Fibroblast of mammary gland (primary cell): ENCODE measurements at regions not wholly inside any gene's neighbourhood (a gene's known extent, or its start where the extent isn't known, plus 50 kb on each side); places are given as distances from the start of the nearest gene placed in this dataset.

Experiments
- DNase-seq: peaks from one replicate; pipeline ENCODE4 v3.0.0-alpha.2; 2010; ENCODE audit warnings: low read depth
- H3K4me3 ChIP-seq: 2 replicates; pipeline ENCODE4 v1.5.1; 2011; ENCODE audit warnings: low read depth, mild to moderate bottlenecking, low read length, moderate library complexity; ENCODE audit not compliant: control insufficient read depth
- TF ChIP-seq, protein P1 (sequence below): conservative IDR thresholded peaks from 2 replicates; pipeline ENCODE4 v1.5.1; 2011; ENCODE audit warnings: low read depth, low read length, inconsistent platforms; ENCODE audit not compliant: control insufficient read depth, insufficient read depth

DNA sequence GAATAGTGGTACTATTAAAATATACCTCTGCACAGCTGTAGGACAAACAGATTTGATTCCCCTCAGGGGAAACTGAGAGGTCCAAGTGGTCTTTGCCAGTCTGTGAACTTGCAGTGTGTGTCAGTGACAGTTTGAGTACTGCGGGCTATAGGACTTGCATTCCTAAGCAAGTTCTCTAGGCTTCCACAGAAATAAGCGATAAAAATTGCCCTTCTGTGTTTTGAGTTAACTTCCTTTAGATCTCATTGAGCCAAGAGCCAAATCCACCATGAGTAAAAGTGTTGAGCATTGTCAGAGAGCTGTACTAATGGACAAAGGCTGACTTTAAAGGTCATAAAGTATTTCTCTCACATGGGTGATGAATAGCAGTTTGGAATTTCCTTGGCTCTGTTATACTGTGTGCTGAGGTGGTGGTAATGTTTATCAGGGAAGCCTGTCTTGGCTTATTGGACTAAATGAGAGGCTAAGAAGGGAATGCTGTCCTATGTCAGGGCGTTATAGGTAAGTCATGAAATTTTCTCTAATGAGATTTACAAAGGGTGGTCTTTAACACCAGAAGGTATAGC lies 122.6 kb upstream of the MAP3K7 start:
- no peak overlapping the region for H3K4me3 ChIP-seq
- TF ChIP-seq, protein P1, sequence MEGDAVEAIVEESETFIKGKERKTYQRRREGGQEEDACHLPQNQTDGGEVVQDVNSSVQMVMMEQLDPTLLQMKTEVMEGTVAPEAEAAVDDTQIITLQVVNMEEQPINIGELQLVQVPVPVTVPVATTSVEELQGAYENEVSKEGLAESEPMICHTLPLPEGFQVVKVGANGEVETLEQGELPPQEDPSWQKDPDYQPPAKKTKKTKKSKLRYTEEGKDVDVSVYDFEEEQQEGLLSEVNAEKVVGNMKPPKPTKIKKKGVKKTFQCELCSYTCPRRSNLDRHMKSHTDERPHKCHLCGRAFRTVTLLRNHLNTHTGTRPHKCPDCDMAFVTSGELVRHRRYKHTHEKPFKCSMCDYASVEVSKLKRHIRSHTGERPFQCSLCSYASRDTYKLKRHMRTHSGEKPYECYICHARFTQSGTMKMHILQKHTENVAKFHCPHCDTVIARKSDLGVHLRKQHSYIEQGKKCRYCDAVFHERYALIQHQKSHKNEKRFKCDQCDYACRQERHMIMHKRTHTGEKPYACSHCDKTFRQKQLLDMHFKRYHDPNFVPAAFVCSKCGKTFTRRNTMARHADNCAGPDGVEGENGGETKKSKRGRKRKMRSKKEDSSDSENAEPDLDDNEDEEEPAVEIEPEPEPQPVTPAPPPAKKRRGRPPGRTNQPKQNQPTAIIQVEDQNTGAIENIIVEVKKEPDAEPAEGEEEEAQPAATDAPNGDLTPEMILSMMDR, result no peak
- DNase-seq, result no peak

DNA sequence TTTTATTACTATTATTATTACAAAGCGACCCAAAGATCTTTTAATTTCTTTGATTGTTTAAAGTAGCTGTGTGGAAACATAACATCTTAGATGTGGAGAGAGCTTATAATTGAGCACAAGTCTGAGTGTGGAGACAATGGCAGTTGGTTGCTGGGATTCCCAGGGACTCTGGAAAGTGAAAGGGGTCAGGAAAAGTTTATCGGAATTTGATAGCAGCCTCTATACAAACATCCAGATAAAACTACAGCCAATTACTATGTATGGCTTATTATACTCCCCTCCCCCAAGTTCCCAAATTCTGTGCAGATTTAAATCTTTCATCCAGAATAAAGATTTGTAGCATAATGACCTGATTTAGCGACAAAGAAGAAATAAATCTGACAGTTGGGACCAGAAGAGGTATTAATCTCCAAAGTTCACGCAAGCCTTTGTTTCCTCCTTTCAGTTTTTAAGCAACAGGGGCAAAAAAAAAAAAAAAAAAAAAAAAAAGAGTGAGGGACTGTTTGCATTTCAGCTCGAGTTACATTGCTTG lies 121.4 kb upstream of the MAP3K7 start:
- DNase-seq, result no peak
- TF ChIP-seq, protein P1, result no peak
- H3K4me3 ChIP-seq, result no peak overlapping the region

DNA sequence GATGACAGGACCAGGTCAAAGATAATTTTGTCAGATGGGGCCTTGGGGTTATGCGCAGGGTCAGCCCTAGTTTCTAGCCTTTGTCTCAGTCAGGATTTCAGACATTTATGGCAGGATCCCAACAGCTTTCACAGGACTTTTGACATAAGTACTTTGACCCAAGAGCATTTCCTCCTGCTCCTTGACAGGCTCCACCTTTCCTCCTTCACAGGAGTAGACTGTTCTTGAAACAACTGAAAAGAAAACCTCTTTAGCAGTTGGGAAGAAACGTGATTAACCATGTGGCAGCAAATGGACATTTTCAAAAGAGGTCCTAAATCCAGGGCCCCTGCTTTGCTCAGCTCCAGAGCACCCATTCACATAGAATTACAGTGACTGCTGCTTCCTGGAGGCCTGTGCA lies 120.4 kb upstream of the MAP3K7 start:
- TF ChIP-seq, protein P1, result no peak
- no peak overlapping the region for H3K4me3 ChIP-seq
- no peak for DNase-seq

DNA sequence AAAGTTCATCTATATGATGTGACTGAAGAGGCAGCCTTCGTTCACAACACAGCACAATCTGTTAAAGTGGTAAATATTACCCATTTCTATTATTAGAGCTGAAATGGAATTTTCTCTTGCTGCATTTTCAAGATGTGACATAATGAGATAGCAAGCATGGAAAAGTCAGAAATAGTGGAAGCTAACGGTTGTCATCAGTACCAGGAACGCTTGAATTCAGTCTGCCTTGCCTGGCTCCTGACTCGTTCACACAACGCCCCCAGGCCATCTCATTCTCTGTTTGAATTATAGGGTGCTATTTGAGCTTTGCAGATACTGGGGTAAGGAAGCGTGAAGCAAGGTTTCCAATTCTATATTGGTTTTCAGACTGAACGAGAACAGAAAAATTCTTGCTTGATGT lies 116.5 kb upstream of the MAP3K7 start:
- DNase-seq, result no peak
- H3K4me3 ChIP-seq, result no peak overlapping the region
- TF ChIP-seq, protein P1, result no peak

DNA sequence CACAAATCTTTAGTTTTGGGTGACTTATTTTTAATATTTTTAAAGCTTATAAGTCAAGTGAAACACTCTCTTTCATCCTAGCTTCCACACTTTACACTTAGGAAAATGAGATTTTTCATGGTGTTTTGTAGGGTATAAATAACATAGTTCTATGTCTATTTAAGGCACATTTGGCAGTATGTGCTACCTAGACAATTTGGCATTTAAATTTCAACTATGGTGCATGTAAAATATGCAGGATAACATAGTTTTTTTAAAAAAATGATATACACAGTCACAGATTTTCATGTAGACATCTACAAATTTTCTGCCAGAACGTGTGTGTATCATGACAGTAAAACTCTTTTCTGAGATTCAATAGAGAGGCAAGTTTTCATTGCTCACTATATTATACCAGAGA lies 115.1 kb upstream of the MAP3K7 start:
- no peak for DNase-seq
- TF ChIP-seq, protein P1, result no peak
- H3K4me3 ChIP-seq, result no peak overlapping the region

DNA sequence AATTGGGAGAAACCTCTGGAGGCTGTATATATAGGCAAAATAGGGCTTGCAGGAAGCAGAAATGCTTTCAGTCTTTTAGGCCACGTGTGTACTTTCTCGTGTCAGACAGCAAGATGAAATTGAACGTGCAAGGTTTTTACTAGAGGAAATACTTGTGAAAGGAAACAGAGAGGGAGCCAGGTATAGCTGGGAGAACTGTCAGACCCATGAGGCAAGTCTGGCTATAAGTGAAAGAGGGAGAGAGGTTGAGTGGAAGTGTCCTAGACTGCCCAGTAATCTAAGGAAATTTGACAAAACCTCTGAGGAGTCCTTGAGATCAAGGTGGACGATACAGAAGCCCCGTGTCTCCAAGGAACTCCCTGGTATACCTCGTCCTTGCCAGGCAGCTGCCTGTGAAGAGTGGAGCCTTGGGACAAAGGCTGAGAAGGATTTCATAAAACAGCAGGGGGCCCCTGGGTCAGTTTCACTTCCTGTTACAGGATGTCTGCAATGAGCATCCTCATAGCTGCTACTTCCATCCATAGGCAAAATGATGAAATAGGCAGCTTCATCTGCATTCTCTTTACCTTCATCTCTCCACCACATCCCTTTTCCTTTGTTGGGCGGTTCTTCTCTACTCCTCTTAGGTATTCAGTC lies 114.4 kb upstream of the MAP3K7 start:
- TF ChIP-seq, protein P1, result no peak
- no peak overlapping the region for H3K4me3 ChIP-seq
- DNase-seq, result no peak
